Left lung (tissue), 4 donors: ENCODE measurements at regions not wholly inside any gene's neighbourhood (a gene's known extent, or its start where the extent isn't known, plus 50 kb on each side); places are given as distances from the start of the nearest gene placed in this dataset.

ENCODE experiments used
- ATAC-seq: fragments of 200-7000 bp; cut with Tn5 transposase; one replicate; pipeline ENCODE4 v1.9.1; 2020; ENCODE audit warnings: moderate library complexity
- DNase-seq, 4 donors: peaks; one replicate each; pipeline ENCODE4 v3.0.0-alpha.2; 2013 to 2020
- H3K27ac ChIP-seq, 2 donors: fragments of 200-600 bp; sonication (generic) in 1 of 2; one replicate each; pipeline versions ENCODE4 v1.5.0 to v1.8.0; 2020 to 2021
- H3K27me3 ChIP-seq, 2 donors: fragments of 200-600 bp; sonication (generic) in 1 of 2; one replicate each; pipeline versions ENCODE4 v1.5.0 to v1.8.0; 2020 to 2021
- H3K36me3 ChIP-seq, 2 donors: fragments of 200-600 bp; sonication (generic) in 1 of 2; one replicate each; pipeline versions ENCODE4 v1.5.0 to v1.8.0; 2020 to 2021
- H3K4me1 ChIP-seq, 2 donors: fragments of 200-600 bp; one replicate each; pipeline ENCODE4 v1.8.0; 2021
- H3K4me3 ChIP-seq, 2 donors: fragments of 200-600 bp; sonication (generic) in 1 of 2; one replicate each; pipeline versions ENCODE4 v1.5.0 to v1.8.0; 2020 to 2021; ENCODE audit warnings: mild to moderate bottlenecking in 1 of 2
- H3K9me3 ChIP-seq, 2 donors: fragments of 200-600 bp; sonication (generic) in 1 of 2; one replicate each; pipeline versions ENCODE4 v1.5.0 to v1.8.0; 2020 to 2021
- CTCF ChIP-seq, 2 donors: fragments of 200-600 bp; sonication (generic) in 1 of 2; IDR thresholded peaks; one replicate each; pipeline versions ENCODE4 v1.5.0 to v1.8.0; 2021; ENCODE audit warnings: antibody characterized with exemption in 2 of 2
- intact Hi-C, 2 donors: fragments of 100-400 bp; cut with DNase I; formaldehyde crosslinking; loops; one replicate each; pipeline versions ENCODE4 v1.11.2 to v1.14.2; 2022
- donor health status: DM: no; HTN: yes; CAD: no.
- donor health status: DM: no; HTN: no; CAD: no.

DNA sequence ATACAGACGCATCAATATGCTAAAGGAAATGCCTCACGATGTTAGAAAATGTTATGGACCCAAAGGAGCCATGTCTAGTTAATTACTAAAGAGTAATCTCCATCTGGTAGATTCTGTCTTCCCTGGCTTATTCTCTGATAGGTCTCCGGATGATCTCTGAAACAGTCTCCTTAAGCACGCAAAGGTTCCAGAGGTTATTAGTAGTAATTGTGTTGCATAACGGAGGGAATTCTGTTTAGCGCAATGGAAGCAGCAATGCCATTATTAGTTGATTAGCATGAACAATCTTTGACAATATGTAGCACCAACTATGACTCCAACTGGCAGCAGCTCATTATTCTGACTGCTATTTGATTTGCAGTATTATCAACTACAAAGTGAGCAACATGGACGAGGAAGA lies 952.5 kb upstream of the SEMA6D start:
- no peaks in the 10 kb centered on the region for H3K27me3 ChIP-seq
- no peaks in the 10 kb centered on the region for H3K4me1 ChIP-seq
- H3K27ac ChIP-seq = no peak overlapping the region
- DNase-seq (no peak), ATAC-seq (no peak)
- H3K4me3 ChIP-seq = no peak overlapping the region
- no peaks in the 10 kb centered on the region for H3K36me3 ChIP-seq
- intact Hi-C loops = no loop called here
- peaks cover 0 to 37% of the 10 kb centered on the region in 2 donors for H3K9me3 ChIP-seq
- TF ChIP-seq CTCF (IDR thresholded peaks at IDR 0.05) = no peak

DNA sequence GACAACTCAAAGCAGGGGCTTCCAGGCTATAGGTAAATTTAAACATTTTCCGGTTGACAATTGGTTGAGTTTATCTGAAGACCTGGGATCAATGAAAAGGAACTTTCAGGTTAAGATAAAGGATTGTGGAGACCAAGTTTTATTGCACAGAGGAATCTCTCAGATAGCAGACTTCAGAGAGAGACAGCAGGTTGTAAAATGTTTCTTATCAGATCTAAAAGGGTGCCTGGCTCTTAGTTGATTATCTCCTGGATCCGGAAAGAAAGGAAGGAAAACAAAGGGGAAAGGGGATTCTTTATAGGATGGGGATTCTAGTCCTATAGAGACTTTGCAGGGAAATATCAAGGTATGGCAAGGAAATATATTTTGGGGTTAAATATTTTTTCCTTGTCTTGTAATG lies 951.3 kb upstream of the SEMA6D start:
- no peaks in the 10 kb centered on the region for H3K36me3 ChIP-seq
- no peak overlapping the region for H3K4me3 ChIP-seq
- H3K4me1 ChIP-seq = no peaks in the 10 kb centered on the region
- TF ChIP-seq CTCF (IDR thresholded peaks at IDR 0.05) = no peak
- no peak overlapping the region for H3K27ac ChIP-seq
- peaks cover 0 to 37% of the 10 kb centered on the region in 2 donors for H3K9me3 ChIP-seq
- H3K27me3 ChIP-seq = no peaks in the 10 kb centered on the region
- ATAC-seq (no peak), DNase-seq (no peak)
- intact Hi-C loops = no loop called here

- H3K36me3 ChIP-seq = no peaks in the 10 kb centered on the region
- no peak overlapping the region for H3K4me3 ChIP-seq
- no peaks in the 10 kb centered on the region for H3K4me1 ChIP-seq
- no peaks in the 10 kb centered on the region for H3K27me3 ChIP-seq
- peaks cover 0 to 42% of the 10 kb centered on the region in 2 donors for H3K9me3 ChIP-seq
- DNase-seq (no peak), ATAC-seq (no peak)
- H3K27ac ChIP-seq = no peak overlapping the region
- intact Hi-C loops = no loop called here
- TF ChIP-seq CTCF (IDR thresholded peaks at IDR 0.05) = no peak
Measured at GRCh38 chr15:46768287-46768686, 949.0 kb upstream of the SEMA6D start.

DNA sequence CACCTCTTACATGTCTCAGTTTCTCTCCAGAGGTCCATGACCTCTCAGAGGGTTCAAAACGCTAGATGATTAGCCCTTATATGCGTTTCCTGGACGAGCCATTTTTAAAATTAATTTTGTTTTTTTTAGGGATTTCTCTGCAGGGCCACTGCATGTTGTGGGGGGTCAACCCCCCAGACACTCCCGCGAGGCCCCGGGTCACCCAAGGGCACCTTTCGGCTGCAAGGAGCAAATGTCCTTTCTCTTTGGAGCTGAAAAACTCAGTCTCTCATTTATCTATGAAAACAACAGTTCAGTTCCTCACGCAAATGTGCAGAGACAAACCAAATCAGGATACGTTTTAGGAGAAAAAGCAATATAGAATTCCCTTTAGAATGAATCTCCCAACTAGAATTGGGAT lies 944.3 kb upstream of the SEMA6D start:
- TF ChIP-seq CTCF (IDR thresholded peaks at IDR 0.05) = no peak
- ATAC-seq = no peak
- no peak for DNase-seq

GRCh38 chr15:46778876-46779275 lies 938.4 kb upstream of the SEMA6D start:
- ATAC-seq (no peak), DNase-seq (no peak)
- H3K4me1 ChIP-seq = no peaks in the 10 kb centered on the region
- H3K27me3 ChIP-seq = no peaks in the 10 kb centered on the region
- no peak for TF ChIP-seq CTCF (IDR thresholded peaks at IDR 0.05)
- intact Hi-C loops = no loop called here
- H3K27ac ChIP-seq = no peak overlapping the region
- no peaks in the 10 kb centered on the region for H3K36me3 ChIP-seq
- H3K9me3 ChIP-seq = peaks cover 0 to 5% of the 10 kb centered on the region in 2 donors
- H3K4me3 ChIP-seq = no peak overlapping the region

More for the DNA sequence above, 944.3 kb upstream of the SEMA6D start:
- Histone ChIP-seq H3K9me3 (peaks cover 0 to 31% of the 10 kb centered on the region in 2 donors), H3K4me3 (no peak overlapping the region), H3K27me3 (no peaks in the 10 kb centered on the region), H3K36me3 (no peaks in the 10 kb centered on the region), H3K27ac (no peak overlapping the region), H3K4me1 (no peaks in the 10 kb centered on the region)
- intact Hi-C loops = no loop called here
